ENCODE measurements at regions not wholly inside any gene's neighbourhood (a gene's known extent, or its start where the extent isn't known, plus 50 kb on each side); places are given as distances from the start of the nearest gene placed in this dataset.

GRCh38 chr2:15845737-15846405, 94.5 kb upstream of the MYCN start:
- no peak for DNase-seq

GRCh38 chr2:15846626-15847025, 93.7 kb upstream of the MYCN start:
- DNase-seq, result no peak

DNA sequence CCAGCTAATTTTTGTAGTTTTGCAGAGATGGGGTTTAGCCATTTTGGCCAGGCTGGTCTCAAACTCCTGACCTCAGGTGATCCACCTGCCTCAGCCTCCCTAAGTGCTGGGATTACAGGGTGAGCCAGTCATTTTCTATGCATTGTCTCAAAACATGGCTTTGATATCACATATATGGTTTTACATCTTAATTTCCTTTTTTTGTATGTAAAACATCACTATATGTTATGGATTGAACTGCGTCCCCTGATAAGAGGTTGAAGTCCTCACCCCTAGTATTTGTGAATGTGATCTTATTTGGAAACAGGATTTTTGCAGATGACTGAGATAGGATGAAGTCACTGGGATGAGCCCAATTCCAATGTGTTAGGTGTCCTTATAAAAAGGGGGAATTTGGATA, 89.8 kb upstream of the MYCN start:
- no peak for DNase-seq

- DNase-seq, result no peak
These were observed 89.2 kb upstream of the MYCN start for GRCh38 chr2:15851076-15851693.

- no peak for DNase-seq
These were observed 87.5 kb upstream of the MYCN start for GRCh38 chr2:15852811-15853210.

- DNase-seq, result no peak
These were observed 86.4 kb upstream of the MYCN start for GRCh38 chr2:15853903-15854302.

- DNase-seq, result no peak
These were observed 84.5 kb upstream of the MYCN start for GRCh38 chr2:15855766-15856260.

- no peak for DNase-seq
These were observed 84.0 kb upstream of the MYCN start for GRCh38 chr2:15856318-15856717.

DNA sequence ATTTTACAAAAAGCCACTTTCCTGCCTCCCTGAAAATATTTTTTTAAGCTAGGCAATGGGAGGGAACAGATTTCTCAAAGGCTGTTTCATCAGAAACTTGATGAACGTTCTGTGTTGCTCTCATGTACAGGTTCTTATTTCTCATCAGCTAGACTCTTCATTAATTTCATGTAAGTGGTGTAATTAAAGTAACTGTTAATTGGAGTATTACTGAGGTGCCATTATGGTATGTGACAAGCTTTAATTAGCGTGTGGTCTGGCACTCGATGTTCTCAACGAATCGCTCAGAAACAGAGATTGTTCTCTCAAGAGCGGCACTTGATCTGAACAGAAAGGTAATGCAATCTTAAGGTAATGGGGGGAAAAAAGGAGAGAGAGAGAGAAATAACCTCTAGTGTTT, 81.9 kb upstream of the MYCN start:
- DNase-seq, result no peak

DNA sequence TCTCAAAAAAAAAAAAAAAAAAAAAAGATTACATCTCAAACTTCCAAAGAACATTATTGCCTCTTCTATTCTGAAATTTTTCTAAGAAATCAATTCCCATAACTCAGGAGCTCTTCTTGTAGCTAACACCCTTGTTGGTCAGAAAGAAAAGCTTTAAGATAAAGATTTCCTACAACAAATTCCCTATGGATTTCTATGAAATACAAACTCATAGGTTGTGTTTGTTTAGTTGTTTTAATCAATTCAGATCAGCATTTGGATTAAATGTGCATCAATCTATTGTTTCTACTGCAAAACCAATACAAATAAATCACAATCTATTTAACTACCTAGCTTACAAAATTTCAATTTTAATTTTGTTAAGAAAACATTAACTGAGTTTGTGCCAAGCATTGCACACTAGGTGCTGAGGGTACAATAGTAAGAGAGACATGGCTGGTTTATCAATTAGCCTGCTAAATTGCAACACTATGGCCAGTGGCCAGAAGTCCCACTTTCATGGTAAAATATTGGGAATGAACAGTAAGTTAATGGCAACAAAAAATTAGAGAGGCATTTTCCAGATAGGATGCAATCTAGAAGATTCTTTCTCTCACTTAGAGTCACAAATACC, 80.2 kb upstream of the MYCN start:
- DNase-seq, result no peak

GRCh38 chr2:15860760-15861159, 79.6 kb upstream of the MYCN start:
- no peak for DNase-seq

DNA sequence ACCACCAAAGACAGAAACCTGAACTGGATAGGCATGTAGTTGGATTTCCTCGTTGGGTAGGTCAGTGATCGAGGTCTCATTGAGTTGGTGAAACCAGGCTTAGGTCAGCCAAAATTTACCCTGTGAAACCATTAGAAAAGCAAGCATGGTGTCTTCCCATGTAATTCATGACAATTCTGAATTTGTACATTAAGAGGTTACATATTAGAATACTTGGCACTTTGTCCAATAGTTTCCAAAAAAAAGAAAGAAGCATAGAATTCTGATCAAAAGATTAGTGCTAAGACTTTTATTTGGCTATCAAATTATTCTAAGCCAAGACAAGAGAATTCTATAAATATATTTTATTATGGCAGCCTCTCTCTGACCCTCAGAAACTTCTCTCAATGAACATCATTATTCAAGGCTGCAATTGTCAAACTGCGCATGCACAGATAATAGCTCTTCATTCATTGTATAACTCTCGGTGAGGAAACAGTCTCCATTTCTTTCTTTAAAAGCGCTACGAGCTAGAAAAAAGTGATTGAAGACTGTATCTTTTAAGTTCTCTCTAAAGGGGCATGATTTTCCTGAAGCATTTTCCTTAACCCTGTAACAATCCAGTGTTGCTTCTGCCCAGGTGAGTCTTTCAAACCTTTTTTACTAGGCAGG, 79.1 kb upstream of the MYCN start:
- DNase-seq, result no peak

- no peak for DNase-seq
These were observed 78.5 kb upstream of the MYCN start for GRCh38 chr2:15861898-15862297.

DNA sequence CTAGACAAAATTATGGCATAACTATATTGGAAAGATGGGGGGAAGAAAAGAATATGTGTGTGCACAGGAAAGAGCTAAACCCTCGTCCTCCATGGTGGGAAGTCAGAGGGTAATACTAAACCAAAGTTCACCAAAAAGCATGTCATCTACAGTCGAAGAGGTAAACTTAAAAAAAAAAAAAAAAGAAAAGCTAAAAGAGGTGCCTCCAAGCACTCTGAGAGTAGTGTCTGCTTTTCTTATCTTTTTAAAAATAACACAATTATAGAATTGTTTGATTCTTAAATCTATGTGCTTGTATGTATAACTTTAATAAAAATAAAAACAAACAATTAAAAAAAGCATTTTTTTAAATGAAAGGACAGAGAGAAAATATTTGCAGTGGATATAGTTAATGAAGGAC, 77.3 kb upstream of the MYCN start:
- no peak for DNase-seq

DNA sequence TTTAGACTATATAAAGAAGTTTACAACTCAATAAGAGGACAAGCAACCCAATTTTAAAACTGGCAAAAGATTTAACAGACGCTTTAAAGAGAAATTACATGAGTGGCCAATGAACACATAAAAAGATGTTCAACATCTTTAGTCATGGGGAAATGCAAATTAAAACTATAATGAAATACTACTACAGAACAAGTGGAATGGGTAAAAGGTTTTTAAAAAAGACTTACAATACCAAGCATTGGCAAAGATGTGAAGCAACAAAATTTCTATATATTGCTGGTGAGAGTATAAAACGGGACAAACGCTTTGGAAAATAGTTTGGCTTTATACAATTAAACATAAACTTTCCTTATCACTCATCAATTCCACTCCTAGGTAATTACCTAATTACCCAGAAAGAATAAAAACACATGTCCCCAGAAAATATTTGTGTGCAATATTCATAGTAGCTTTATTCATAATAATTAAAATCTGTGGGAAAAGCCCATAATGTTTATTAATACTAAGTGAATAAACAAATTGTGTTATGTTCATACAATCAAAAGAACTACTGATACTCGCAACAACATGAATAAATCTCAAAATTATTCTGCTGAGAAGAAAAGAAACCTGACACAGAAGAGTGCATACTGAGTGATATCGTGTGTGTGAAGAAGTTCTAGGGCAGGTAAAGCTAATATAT, 76.7 kb upstream of the MYCN start:
- no peak for DNase-seq

- DNase-seq, result no peak
These were observed 76.1 kb upstream of the MYCN start for GRCh38 chr2:15864176-15864769.

DNA sequence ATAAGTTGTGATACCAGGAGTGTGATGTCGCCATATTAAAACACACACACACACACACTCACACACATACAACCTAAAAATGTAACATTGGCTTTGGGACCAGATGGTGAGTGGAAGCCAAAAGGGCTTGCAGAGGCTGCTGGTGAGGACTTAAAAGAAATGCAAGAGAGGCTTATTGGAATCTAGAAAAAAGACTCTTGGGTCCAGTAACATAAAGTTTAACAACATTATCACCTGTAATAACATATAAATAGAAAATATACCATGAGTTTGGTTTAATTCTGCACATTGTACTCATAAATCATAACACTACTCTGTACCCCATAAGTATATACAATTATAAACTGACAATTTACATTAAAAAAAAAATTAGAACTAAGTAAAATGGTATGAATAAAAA, 74.4 kb upstream of the MYCN start:
- no peak for DNase-seq

GRCh38 chr2:15866563-15867193, 73.7 kb upstream of the MYCN start:
- DNase-seq, result no peak

DNA sequence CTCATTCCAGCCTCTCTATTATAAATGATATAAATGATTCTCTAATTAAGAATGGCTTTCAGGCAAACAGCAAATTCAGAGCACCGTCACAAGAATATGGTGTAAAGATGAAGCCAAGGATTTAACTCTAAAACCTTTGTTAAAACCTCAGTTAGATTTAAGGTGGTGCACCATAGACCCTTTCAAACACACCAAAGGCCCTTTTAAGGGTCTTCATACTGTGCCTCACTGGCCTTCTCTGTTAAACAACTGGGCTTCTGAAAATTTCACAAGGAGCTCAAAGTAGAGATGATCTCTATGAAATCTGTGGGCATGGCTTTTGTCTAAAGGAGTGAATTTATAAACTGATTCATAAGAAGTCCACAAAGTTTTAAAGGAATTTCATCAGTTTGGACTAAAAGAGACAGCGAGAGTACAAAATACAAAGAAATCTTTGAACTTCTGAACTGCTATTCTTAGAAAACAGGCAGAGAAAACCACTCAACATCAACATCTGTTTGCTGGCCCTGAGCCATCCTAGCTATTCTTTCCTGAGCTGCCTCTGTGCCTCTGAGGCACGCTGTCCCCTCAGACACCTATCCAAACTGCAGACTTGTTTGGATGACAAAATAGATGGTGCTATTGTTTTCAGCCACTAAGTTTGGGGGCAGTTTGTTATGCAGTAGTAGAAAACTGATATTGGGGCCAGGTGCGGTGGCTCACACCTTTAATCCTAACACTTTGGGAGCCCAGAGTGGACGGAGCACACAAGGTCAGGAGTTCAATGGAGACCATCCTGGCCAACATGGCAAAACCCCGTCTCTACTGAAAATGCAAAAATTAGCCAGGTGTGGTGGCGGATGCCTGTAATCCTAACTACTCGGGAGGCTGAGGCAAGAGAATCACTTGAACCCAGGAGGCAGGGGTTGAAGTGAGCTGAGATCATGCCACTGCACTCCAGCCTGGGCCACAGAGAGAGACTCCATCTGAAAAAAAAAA, 72.9 kb upstream of the MYCN start:
- DNase-seq, result no peak

DNA sequence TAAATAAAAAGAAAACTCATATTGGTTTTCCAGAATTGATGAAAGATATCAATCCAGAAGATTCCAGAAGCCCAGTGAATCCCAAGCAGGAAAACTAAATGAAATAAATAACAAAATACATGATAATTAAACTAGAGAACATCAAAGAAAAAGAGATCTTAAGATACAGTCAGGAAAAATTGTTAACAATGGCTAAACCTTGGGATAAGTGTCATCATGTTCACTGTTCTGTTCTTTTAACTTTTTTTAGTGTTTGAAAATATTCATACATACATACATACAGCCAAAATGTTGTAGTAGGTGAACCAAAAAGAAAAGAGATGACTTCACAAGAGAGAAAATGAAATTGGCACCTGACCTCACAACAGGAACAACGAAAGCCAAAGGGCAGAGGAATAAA, 72.2 kb upstream of the MYCN start:
- DNase-seq, result no peak

DNA sequence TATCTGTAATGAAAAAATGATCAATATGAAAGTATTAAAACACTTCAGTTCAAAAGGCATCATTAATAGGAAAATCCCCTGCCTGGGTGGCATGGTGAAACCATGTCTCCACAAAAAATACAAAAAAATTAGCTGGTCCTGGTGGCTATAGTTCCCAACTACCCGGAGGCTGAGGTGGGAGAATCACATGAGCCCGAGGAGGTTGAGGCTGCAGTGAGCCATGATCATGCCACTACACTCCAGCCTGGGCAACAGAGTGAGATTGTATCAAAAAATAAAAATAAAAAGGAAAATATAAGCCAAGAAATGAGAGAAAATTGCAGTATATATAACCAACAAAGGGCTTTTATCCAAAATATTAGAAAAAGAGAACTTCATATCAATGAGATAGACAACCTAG, 71.6 kb upstream of the MYCN start:
- no peak for DNase-seq
